HCT116 (cell line): ENCODE measurements at regions not wholly inside any gene's neighbourhood (a gene's known extent, or its start where the extent isn't known, plus 50 kb on each side); places are given as distances from the start of the nearest gene placed in this dataset.

Experiments
- ATAC-seq: fragments of 200-7000 bp; cut with Tn5 transposase; 2 replicates; pipeline ENCODE4 v1.9.1; 2020; ENCODE audit warnings: mild to moderate bottlenecking, moderate library complexity
- BruUV-seq: library from RNA; stranded (reverse); fragments of 400-500 nt; replicated peaks from 2 replicates; lab custom pipeline; 2021; lab: Mats Ljungman, UMichigan
- CTCF ChIA-PET: fragments of 300-600 bp; sonication (Branson Sonifier 250); formaldehyde crosslinking; loops from one replicate; lab custom pipeline; 2021; ENCODE audit warnings: antibody characterized with exemption; lab: Charles Lee
- POLR2A ChIA-PET: fragments of 300-600, 350-600 bp; sonication (Branson Sonifier 250); formaldehyde crosslinking; loops from one replicate; lab custom pipeline; 2021; ENCODE audit warnings: antibody characterized with exemption; lab: Charles Lee
- RAD21 ChIA-PET, 2 experiments: fragments of 300-600 bp; sonication (Branson Sonifier 250); formaldehyde crosslinking; loops; one replicate each; lab custom pipeline; 2023; ENCODE audit warnings: low total read pairs in 2 of 2; ENCODE audit not compliant: uncharacterized antibody in 2 of 2, unreplicated experiment in 2 of 2, low non-redundant PET in 1 of 2; lab: Charles Lee
- DNase-seq: peaks from one replicate; pipeline ENCODE4 v3.0.0-alpha.2; 2010; ENCODE audit warnings: low read depth, low spot score
- H2AFZ ChIP-seq: fragments of 200-600 bp; shearing (Covaris generic), sonication (generic); 2 replicates; pipeline ENCODE4 v1.6.1; 2017; ENCODE audit warnings: low read depth, mixed run types, mixed read lengths, antibody characterized with exemption, low read length; ENCODE audit not compliant: poor library complexity, severe bottlenecking
- H3K27ac ChIP-seq: 2 replicates; pipeline ENCODE4 v1.5.1; 2012; ENCODE audit warnings: low read depth, low read length
- H3K27me3 ChIP-seq: fragments of 200-600 bp; sonication (generic); 2 replicates; pipeline ENCODE4 v1.6.1; 2016; ENCODE audit warnings: mixed run types, low read length, mixed read lengths; ENCODE audit not compliant: insufficient read depth
- H3K36me3 ChIP-seq, 2 experiments: fragments of 200-500 bp in 1 of 2; fragments of 200-600 bp in 1 of 2; sonication (Bioruptor generic) in 1 of 2; sonication (generic) in 1 of 2; 2 replicates each; pipeline versions ENCODE4 v1.5.1 to v1.6.1; 2014 to 2016; ENCODE audit warnings: low read length in 2 of 2, inconsistent platforms in 1 of 2, mixed read lengths in 1 of 2, mixed run types in 1 of 2; ENCODE audit not compliant: insufficient read depth in 2 of 2, control insufficient read depth in 1 of 2
- H3K4me1 ChIP-seq, 2 experiments: fragments of 200-600 bp in 1 of 2; sonication (generic) in 1 of 2; 2 replicates each; pipeline versions ENCODE4 v1.5.1 to v1.6.1; 2012 to 2017; ENCODE audit warnings: low read length in 2 of 2, inconsistent platforms in 1 of 2, mild to moderate bottlenecking in 1 of 2, mixed read lengths in 1 of 2, mixed run types in 1 of 2, moderate library complexity in 1 of 2; ENCODE audit not compliant: insufficient read depth in 2 of 2, control insufficient read depth in 1 of 2
- H3K4me2 ChIP-seq: fragments of 200-600 bp; sonication (generic); 2 replicates; pipeline ENCODE4 v1.6.1; 2017; ENCODE audit warnings: mixed run types, low read length, mixed read lengths
- H3K4me3 ChIP-seq, 2 experiments: fragments of 200-600 bp in 1 of 2; sonication (generic) in 1 of 2; replicated peaks in 1 of 2; 2 replicates each; pipeline ENCODE4 v1.5.1; 2011 to 2016; ENCODE audit warnings: low read length in 2 of 2, control low read depth in 1 of 2, low read depth in 1 of 2, mild to moderate bottlenecking in 1 of 2, mixed read lengths in 1 of 2, mixed run types in 1 of 2
- H3K79me2 ChIP-seq: fragments of 200-600 bp; sonication (generic); 2 replicates; pipeline ENCODE4 v1.6.1; 2017; ENCODE audit warnings: mild to moderate bottlenecking, mixed run types, low read length, moderate library complexity, mixed read lengths; ENCODE audit not compliant: insufficient read depth
- H3K9ac ChIP-seq: fragments of 200-600 bp; sonication (generic); 2 replicates; pipeline ENCODE4 v1.6.1; 2016; ENCODE audit warnings: low read length, mixed read lengths
- H3K9me2 ChIP-seq: fragments of 200-600 bp; sonication (generic), shearing (Covaris generic); 2 replicates; pipeline ENCODE4 v1.6.1; 2017; ENCODE audit warnings: mixed run types, mild to moderate bottlenecking, moderate library complexity; ENCODE audit not compliant: insufficient read depth
- H3K9me3 ChIP-seq, 2 experiments: fragments of 200-500 bp in 1 of 2; fragments of 200-600 bp in 1 of 2; sonication (Bioruptor generic) in 1 of 2; sonication (generic) in 1 of 2; 2 replicates each; pipeline ENCODE4 v1.6.1; 2014 to 2017; ENCODE audit warnings: low read length in 2 of 2, mixed read lengths in 2 of 2, inconsistent platforms in 1 of 2, low read depth in 1 of 2, mild to moderate bottlenecking in 1 of 2, mixed run types in 1 of 2, moderate library complexity in 1 of 2; ENCODE audit not compliant: control insufficient read depth in 1 of 2, insufficient read depth in 1 of 2
- H4K20me1 ChIP-seq: fragments of 200-600 bp; sonication (generic), shearing (Covaris generic); 2 replicates; pipeline ENCODE4 v1.6.1; 2017; ENCODE audit warnings: mixed run types, mild to moderate bottlenecking, moderate library complexity; ENCODE audit not compliant: insufficient read depth
- CEBPB ChIP-seq: IDR thresholded peaks from 2 replicates; pipeline ENCODE4 v1.6.1; 2012; ENCODE audit warnings: low read depth
- CTCF ChIP-seq, 3 experiments: fragments of 200-600 bp in 1 of 3; sonication (generic) in 1 of 3; IDR thresholded peaks in 2 of 3; conservative IDR thresholded peaks in 1 of 3; 2 replicates each; pipeline ENCODE4 v1.5.1; 2012 to 2017; ENCODE audit warnings: low read depth in 2 of 3, low read length in 2 of 3, antibody characterized with exemption in 1 of 3, borderline replicate concordance in 1 of 3, control low read depth in 1 of 3, mild to moderate bottlenecking in 1 of 3, mixed read lengths in 1 of 3, mixed run types in 1 of 3, moderate library complexity in 1 of 3; ENCODE audit not compliant: insufficient read depth in 1 of 3
- ELF1 ChIP-seq: IDR thresholded peaks from 2 replicates; pipeline ENCODE4 v1.6.1; 2012; ENCODE audit warnings: low read depth, borderline replicate concordance
- EZH2 ChIP-seq: fragments of 200-600 bp; sonication (generic); IDR thresholded peaks from 2 replicates; pipeline ENCODE4 v1.6.1; 2017; ENCODE audit warnings: antibody characterized with exemption, mixed run types
- FOSL1 ChIP-seq: IDR thresholded peaks from 2 replicates; pipeline ENCODE4 v1.6.1; 2012; ENCODE audit warnings: low read depth
- JUND ChIP-seq: IDR thresholded peaks from 2 replicates; pipeline ENCODE4 v1.6.1; 2012
- MAX ChIP-seq: IDR thresholded peaks from 2 replicates; pipeline ENCODE4 v1.6.1; 2012
- POLR2AphosphoS5 ChIP-seq: IDR thresholded peaks from 2 replicates; pipeline ENCODE4 v1.6.1; 2011; ENCODE audit warnings: mild to moderate bottlenecking, low read depth, low read length, moderate library complexity
- RAD21 ChIP-seq: IDR thresholded peaks from 2 replicates; pipeline ENCODE4 v1.6.1; 2012; ENCODE audit warnings: low read depth, mild to moderate bottlenecking
- REST ChIP-seq: IDR thresholded peaks from 2 replicates; pipeline ENCODE4 v1.6.1; 2012; ENCODE audit warnings: low read depth
- SP1 ChIP-seq: IDR thresholded peaks from 2 replicates; pipeline ENCODE4 v1.6.1; 2012; ENCODE audit warnings: low read depth
- SRF ChIP-seq: IDR thresholded peaks from 2 replicates; pipeline ENCODE4 v1.6.1; 2012; ENCODE audit warnings: low read depth
- TCF7L2 ChIP-seq: IDR thresholded peaks from 2 replicates; pipeline ENCODE4 v1.7.0; 2011; ENCODE audit warnings: borderline replicate concordance, inconsistent platforms; ENCODE audit not compliant: insufficient read depth, insufficient read length; ENCODE audit errors: extremely low read depth
- YY1 ChIP-seq: IDR thresholded peaks from 2 replicates; pipeline ENCODE4 v1.6.1; 2011; ENCODE audit warnings: low read length, low read depth, moderate library complexity, mild to moderate bottlenecking; ENCODE audit not compliant: insufficient replicate concordance; ENCODE audit errors: extremely low read depth
- ZFX ChIP-seq: fragments of 450-650 bp; IDR thresholded peaks from 2 replicates; pipeline ENCODE4 v1.6.1; 2017
- ZNF274 ChIP-seq: fragments of 200-500 bp; sonication (Bioruptor generic); IDR thresholded peaks from 2 replicates; pipeline ENCODE4 v1.6.1; 2014; ENCODE audit warnings: mild to moderate bottlenecking, low read depth, low read length, inconsistent platforms
- intact Hi-C: fragments of 100-400 bp; cut with micrococcal nuclease; formaldehyde crosslinking; loops from 2 replicates; pipeline ENCODE4 v1.10.0; 2022

- Histone ChIP-seq H3K36me3 (no peaks in the 10 kb centered on the region), H3K79me2 (no peaks in the 10 kb centered on the region), H3K9me2 (no peaks in the 10 kb centered on the region), H3K4me3 (no peak overlapping the region), H3K27ac (no peak overlapping the region), H3K9me3 (no peaks in the 10 kb centered on the region)
- RAD21 ChIA-PET: no interaction called here
- no peak for TF ChIP-seq JUND
- no peak for TF ChIP-seq TCF7L2
- TF ChIP-seq CTCF (IDR thresholded peaks at IDR 0.05 in 2 of 3, conservative IDR thresholded peaks at IDR 0.05 in 1 of 3; ENCODE audit: borderline replicate concordance in 1 of 3, insufficient read depth in 1 of 3, low read depth in 2 of 3, low read length in 2 of 3): no peak
- TF ChIP-seq MAX: no peak
- TF ChIP-seq SRF: no peak
- TF ChIP-seq RAD21: no peak
- TF ChIP-seq FOSL1: no peak
- TF ChIP-seq CEBPB: no peak
- TF ChIP-seq YY1: no peak
- TF ChIP-seq ZNF274: no peak
- no peak for TF ChIP-seq REST
- TF ChIP-seq ZFX: no peak
- no peak for TF ChIP-seq SP1
- TF ChIP-seq EZH2: no peak
- TF ChIP-seq ELF1: no peak
- TF ChIP-seq POLR2AphosphoS5: no peak
- TF ChIP-seq, all 23 proteins: peak for 0
- CTCF ChIA-PET: no interaction called here
- intact Hi-C loops: no loop called here
- H2AFZ ChIP-seq: no peak overlapping the region
- DNase-seq: no peak
- peaks cover 5% of the 10 kb centered on the region; the same call in 1 of the 2 replicates for H3K27me3 ChIP-seq
- no peak for ATAC-seq
- H3K9ac ChIP-seq: no peak overlapping the region
- BruUV-seq: no TSS peak
- H3K4me1 ChIP-seq: peaks cover 0 to 10% of the 10 kb centered on the region in 2 experiments; a peak in 1 of 4 replicates
- no peak overlapping the region for H3K4me2 ChIP-seq
- no peaks in the 10 kb centered on the region for H4K20me1 ChIP-seq
- POLR2A ChIA-PET: no interaction called here
These were observed 149.3 kb downstream of the TTC32 start for GRCh38 chr2:19752500-19752899.
